ENCODE measurements at regions not wholly inside any gene's neighbourhood (a gene's known extent, or its start where the extent isn't known, plus 50 kb on each side); places are given as distances from the start of the nearest gene placed in this dataset.

- Histone ChIP-seq H3K4ac (replicated peaks; ENCODE audit: insufficient read length, low read depth, low read length) (no peak overlapping the region), H4K91ac (replicated peaks; ENCODE audit: insufficient read length, low read length) (no peak overlapping the region), H3K14ac (ENCODE audit: insufficient read length) (no peak overlapping the region), H3K4me2 (ENCODE audit: insufficient read depth in 1 of 2, low read depth in 2 of 2, low read length in 2 of 2) (no peak overlapping the region), H3K56ac (replicated peaks; ENCODE audit: insufficient read length, low read depth, low read length) (no peak overlapping the region), H3K9me3 (ENCODE audit: insufficient read depth in 2 of 2, low read depth in 1 of 2, low read length in 1 of 2) (no peaks in the 10 kb centered on the region), H3K27me3 (replicated peaks in 1 of 4; ENCODE audit: control insufficient read depth in 3 of 4, extremely low read depth in 1 of 4, insufficient read depth in 3 of 4, low read length in 3 of 4) (no peaks in the 10 kb centered on the region), H2BK12ac (ENCODE audit: low read depth, low read length) (no peak overlapping the region), H4K8ac (ENCODE audit: extremely low read depth, insufficient read depth, low read length) (no peak overlapping the region), H3K4me3 (ENCODE audit: extremely low read depth in 1 of 4, insufficient read depth in 2 of 4, low read depth in 3 of 4, low read length in 4 of 4) (no peak overlapping the region), H3K36me3 (ENCODE audit: control insufficient read depth in 2 of 4, insufficient read depth in 4 of 4, low read length in 3 of 4) (no peaks in the 10 kb centered on the region), H3K23ac (ENCODE audit: insufficient read length) (no peak overlapping the region), H3K9ac (replicated peaks in 1 of 4; ENCODE audit: extremely low read depth in 1 of 4, low read depth in 3 of 4, low read length in 3 of 4) (no peak overlapping the region), H2AK5ac (ENCODE audit: low read depth, low read length) (no peak overlapping the region), H2BK5ac (ENCODE audit: low read depth, low read length) (no peak overlapping the region), H2BK20ac (ENCODE audit: low read length) (no peak overlapping the region), H3K23me2 (ENCODE audit: low read depth, low read length) (no peaks in the 10 kb centered on the region), H3K18ac (ENCODE audit: extremely low read depth, low read length) (no peak overlapping the region), H2BK15ac (ENCODE audit: low read length) (no peak overlapping the region), H3K27ac (ENCODE audit: low read depth, low read length) (no peak overlapping the region), H3K79me2 (ENCODE audit: control insufficient read depth in 1 of 2, insufficient read depth in 2 of 2, low read length in 2 of 2) (no peaks in the 10 kb centered on the region), H3K79me1 (ENCODE audit: low read depth, low read length) (no peaks in the 10 kb centered on the region), H4K5ac (ENCODE audit: insufficient read length, low read depth, low read length) (no peak overlapping the region), H4K20me1 (replicated peaks in 1 of 2; ENCODE audit: control insufficient read depth in 1 of 2, insufficient read depth in 2 of 2, low read length in 2 of 2) (no peaks in the 10 kb centered on the region), H2AFZ (ENCODE audit: low read length) (no peak overlapping the region), H3K4me1 (replicated peaks in 1 of 4; ENCODE audit: control insufficient read depth in 3 of 4, insufficient read depth in 4 of 4, low read length in 3 of 4) (peaks cover 0 to 2% (median 0%) of the 10 kb centered on the region in 4 experiments; a peak in 1 of 7 replicates), H2BK120ac (replicated peaks; ENCODE audit: low read depth, low read length) (no peak overlapping the region)
- ChIA-PET CTCF (ENCODE audit: partially characterized antibody) (no interaction called here), POLR2A (ENCODE audit: partially characterized antibody) (no interaction called here)
- 82% methylated on average over 1 of the region's 1 CpG; no CpG with 5 or more reads in 1 of the 2 experiments for WGBS, 2 experiments (ENCODE audit: extremely low coverage in 1 of 2, insufficient coverage in 1 of 2, insufficient read length in 1 of 2, insufficient replicate concordance in 2 of 2, low coverage in 1 of 2, low lambda C conversion rate in 2 of 2, missing lambda C conversion rate in 1 of 2)
- no peak for DNase-seq (ENCODE audit: low read depth in 1 of 2, low spot score in 2 of 2)
- no peak for FAIRE-seq
- TF ChIP-seq USF2 (IDR thresholded peaks at IDR 0.05; ENCODE audit: low read length), result no peak
- no peak for TF ChIP-seq JUND (IDR thresholded peaks at IDR 0.05; ENCODE audit: low read length)
- TF ChIP-seq KDM5A (IDR thresholded peaks at IDR 0.05; ENCODE audit: low read length), result no peak
- TF ChIP-seq, protein P1, sequence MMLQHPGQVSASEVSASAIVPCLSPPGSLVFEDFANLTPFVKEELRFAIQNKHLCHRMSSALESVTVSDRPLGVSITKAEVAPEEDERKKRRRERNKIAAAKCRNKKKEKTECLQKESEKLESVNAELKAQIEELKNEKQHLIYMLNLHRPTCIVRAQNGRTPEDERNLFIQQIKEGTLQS (IDR thresholded peaks at IDR 0.05; ENCODE audit: insufficient read depth, low read depth, low read length), result no peak
- no peak for TF ChIP-seq EZH2 (IDR thresholded peaks at IDR 0.05; ENCODE audit: low read depth, low read length, severe bottlenecking)
- TF ChIP-seq GABPA (IDR thresholded peaks at IDR 0.05; ENCODE audit: borderline replicate concordance, insufficient read depth, low read length), result no peak
- no peak for TF ChIP-seq SAP30 (IDR thresholded peaks at IDR 0.05; ENCODE audit: insufficient read depth, insufficient replicate concordance, low read length)
- TF ChIP-seq SIRT6 (IDR thresholded peaks at IDR 0.05; ENCODE audit: low read length), result no peak
- no peak for TF ChIP-seq EGR1 (IDR thresholded peaks at IDR 0.05; ENCODE audit: borderline replicate concordance, low read depth, low read length)
- TF ChIP-seq CHD1 (IDR thresholded peaks at IDR 0.05; ENCODE audit: low read depth, low read length), result no peak
- TF ChIP-seq RAD21 (IDR thresholded peaks at IDR 0.05 in 1 of 2, conservative IDR thresholded peaks at IDR 0.05 in 1 of 2; ENCODE audit: low read depth in 2 of 2, low read length in 2 of 2), result no peak
- no peak for TF ChIP-seq RFX5 (IDR thresholded peaks at IDR 0.05; ENCODE audit: borderline replicate concordance, low read depth, low read length)
- no peak for TF ChIP-seq TAF1 (IDR thresholded peaks at IDR 0.05; ENCODE audit: low read depth, low read length)
- TF ChIP-seq YY1 (IDR thresholded peaks at IDR 0.05; ENCODE audit: low read depth, low read length), result no peak
Observed at GRCh38 chr12:59839514-59839913, 243.7 kb downstream of the SLC16A7 start.
